ENCODE measurements at regions not wholly inside any gene's neighbourhood (a gene's known extent, or its start where the extent isn't known, plus 50 kb on each side); places are given as distances from the start of the nearest gene placed in this dataset.
A peak's percentile ranks its signal among the peaks of the same experiment; 100 is the strongest.

GRCh38 chr13:39259371-39260140 lies 221.3 kb downstream of the NHLRC3 start:
- WGBS (ENCODE audit: insufficient coverage) = no CpG with 5 or more reads among the region's 2 CpGs
- DNase-seq = peak; percentile 22
- H3K36me3 ChIP-seq (ENCODE audit: control insufficient read depth, insufficient read depth, low read length) = no peaks in the 10 kb centered on the region
- no peaks in the 10 kb centered on the region for H3K9me3 ChIP-seq (replicated peaks; ENCODE audit: control insufficient read depth, low read depth, low read length)
- H3K27me3 ChIP-seq (ENCODE audit: control insufficient read depth, insufficient read depth, low read length) = no peaks in the 10 kb centered on the region
- no peak overlapping the region for H3K4me3 ChIP-seq (ENCODE audit: low read length)
- H3K4me1 ChIP-seq (ENCODE audit: control insufficient read depth, insufficient read depth, low read length) = peaks cover 23% of the 10 kb centered on the region
- no peak overlapping the region for H3K27ac ChIP-seq (ENCODE audit: low read length)

GRCh38 chr13:39263033-39263432 lies 224.8 kb downstream of the NHLRC3 start:
- DNase-seq = peak; percentile 68
- Histone ChIP-seq H3K9me3 (replicated peaks; ENCODE audit: control insufficient read depth, low read depth, low read length) (peaks cover 3% of the 10 kb centered on the region), H3K36me3 (ENCODE audit: control insufficient read depth, insufficient read depth, low read length) (no peaks in the 10 kb centered on the region), H3K4me1 (ENCODE audit: control insufficient read depth, insufficient read depth, low read length) (peaks cover 7% of the 10 kb centered on the region), H3K4me3 (ENCODE audit: low read length) (no peak overlapping the region), H3K27ac (ENCODE audit: low read length) (no peak overlapping the region), H3K27me3 (ENCODE audit: control insufficient read depth, insufficient read depth, low read length) (no peaks in the 10 kb centered on the region)
- WGBS (ENCODE audit: insufficient coverage) = no CpG with 5 or more reads among the region's 1 CpG

- no peak overlapping the region for H3K4me3 ChIP-seq (ENCODE audit: low read length)
- 82% methylated on average over 1 of the region's 2 CpGs for WGBS (ENCODE audit: insufficient coverage)
- H3K36me3 ChIP-seq (ENCODE audit: control insufficient read depth, insufficient read depth, low read length) = no peaks in the 10 kb centered on the region
- peaks cover 6% of the 10 kb centered on the region for H3K4me1 ChIP-seq (ENCODE audit: control insufficient read depth, insufficient read depth, low read length)
- no peaks in the 10 kb centered on the region for H3K27me3 ChIP-seq (ENCODE audit: control insufficient read depth, insufficient read depth, low read length)
- DNase-seq = no peak
- peaks cover 3% of the 10 kb centered on the region for H3K9me3 ChIP-seq (replicated peaks; ENCODE audit: control insufficient read depth, low read depth, low read length)
- no peak overlapping the region for H3K27ac ChIP-seq (ENCODE audit: low read length)
These were observed 225.3 kb downstream of the NHLRC3 start for GRCh38 chr13:39263531-39263930.

- Histone ChIP-seq H3K27ac (ENCODE audit: low read length) (no peak overlapping the region), H3K4me3 (ENCODE audit: low read length) (no peak overlapping the region), H3K4me1 (ENCODE audit: control insufficient read depth, insufficient read depth, low read length) (peaks cover 1% of the 10 kb centered on the region), H3K27me3 (ENCODE audit: control insufficient read depth, insufficient read depth, low read length) (no peaks in the 10 kb centered on the region), H3K36me3 (ENCODE audit: control insufficient read depth, insufficient read depth, low read length) (no peaks in the 10 kb centered on the region), H3K9me3 (replicated peaks; ENCODE audit: control insufficient read depth, low read depth, low read length) (peaks cover 3% of the 10 kb centered on the region)
- no peak for DNase-seq
These were observed 228.2 kb downstream of the NHLRC3 start for GRCh38 chr13:39266426-39266825.

- H3K4me1 ChIP-seq (ENCODE audit: control insufficient read depth, insufficient read depth, low read length) = no peaks in the 10 kb centered on the region
- no peaks in the 10 kb centered on the region for H3K27me3 ChIP-seq (ENCODE audit: control insufficient read depth, insufficient read depth, low read length)
- H3K36me3 ChIP-seq (ENCODE audit: control insufficient read depth, insufficient read depth, low read length) = no peaks in the 10 kb centered on the region
- no peak overlapping the region for H3K27ac ChIP-seq (ENCODE audit: low read length)
- no peak for DNase-seq
- no peak overlapping the region for H3K4me3 ChIP-seq (ENCODE audit: low read length)
- H3K9me3 ChIP-seq (replicated peaks; ENCODE audit: control insufficient read depth, low read depth, low read length) = peaks cover 3% of the 10 kb centered on the region
- WGBS (ENCODE audit: insufficient coverage) = 55% methylated on average over 1 of the region's 3 CpGs
These were observed 230.1 kb downstream of the NHLRC3 start for GRCh38 chr13:39268398-39268797.

GRCh38 chr13:39269004-39269403 lies 230.7 kb downstream of the NHLRC3 start:
- no peak overlapping the region for H3K4me3 ChIP-seq (ENCODE audit: low read length)
- H3K27ac ChIP-seq (ENCODE audit: low read length) = no peak overlapping the region
- H3K27me3 ChIP-seq (ENCODE audit: control insufficient read depth, insufficient read depth, low read length) = no peaks in the 10 kb centered on the region
- no peaks in the 10 kb centered on the region for H3K4me1 ChIP-seq (ENCODE audit: control insufficient read depth, insufficient read depth, low read length)
- no peak for DNase-seq
- peaks cover 3% of the 10 kb centered on the region for H3K9me3 ChIP-seq (replicated peaks; ENCODE audit: control insufficient read depth, low read depth, low read length)
- no peaks in the 10 kb centered on the region for H3K36me3 ChIP-seq (ENCODE audit: control insufficient read depth, insufficient read depth, low read length)
- WGBS (ENCODE audit: insufficient coverage) = no CpG with 5 or more reads among the region's 2 CpGs

- H3K9me3 ChIP-seq (replicated peaks; ENCODE audit: control insufficient read depth, low read depth, low read length) = peaks cover 3% of the 10 kb centered on the region
- H3K27ac ChIP-seq (ENCODE audit: low read length) = no peak overlapping the region
- no CpG with 5 or more reads among the region's 1 CpG for WGBS (ENCODE audit: insufficient coverage)
- H3K4me3 ChIP-seq (ENCODE audit: low read length) = no peak overlapping the region
- no peaks in the 10 kb centered on the region for H3K4me1 ChIP-seq (ENCODE audit: control insufficient read depth, insufficient read depth, low read length)
- DNase-seq = no peak
- H3K27me3 ChIP-seq (ENCODE audit: control insufficient read depth, insufficient read depth, low read length) = no peaks in the 10 kb centered on the region
- no peaks in the 10 kb centered on the region for H3K36me3 ChIP-seq (ENCODE audit: control insufficient read depth, insufficient read depth, low read length)
These were observed 231.2 kb downstream of the NHLRC3 start for GRCh38 chr13:39269411-39269810.

GRCh38 chr13:39272994-39273393 lies 234.7 kb downstream of the NHLRC3 start:
- no peaks in the 10 kb centered on the region for H3K4me1 ChIP-seq (ENCODE audit: control insufficient read depth, insufficient read depth, low read length)
- H3K4me3 ChIP-seq (ENCODE audit: low read length) = no peak overlapping the region
- no peaks in the 10 kb centered on the region for H3K9me3 ChIP-seq (replicated peaks; ENCODE audit: control insufficient read depth, low read depth, low read length)
- peak; percentile 51 for DNase-seq
- H3K27me3 ChIP-seq (ENCODE audit: control insufficient read depth, insufficient read depth, low read length) = no peaks in the 10 kb centered on the region
- WGBS (ENCODE audit: insufficient coverage) = no CpG with 5 or more reads among the region's 1 CpG
- no peak overlapping the region for H3K27ac ChIP-seq (ENCODE audit: low read length)
- H3K36me3 ChIP-seq (ENCODE audit: control insufficient read depth, insufficient read depth, low read length) = no peaks in the 10 kb centered on the region

GRCh38 chr13:39273953-39274738 lies 235.9 kb downstream of the NHLRC3 start:
- Histone ChIP-seq H3K27me3 (ENCODE audit: control insufficient read depth, insufficient read depth, low read length) (no peaks in the 10 kb centered on the region), H3K27ac (ENCODE audit: low read length) (no peak overlapping the region), H3K4me1 (ENCODE audit: control insufficient read depth, insufficient read depth, low read length) (no peaks in the 10 kb centered on the region), H3K36me3 (ENCODE audit: control insufficient read depth, insufficient read depth, low read length) (no peaks in the 10 kb centered on the region), H3K4me3 (ENCODE audit: low read length) (no peak overlapping the region), H3K9me3 (replicated peaks; ENCODE audit: control insufficient read depth, low read depth, low read length) (no peaks in the 10 kb centered on the region)
- peak; percentile 57 for DNase-seq
- WGBS (ENCODE audit: insufficient coverage) = 0% methylated on average over 1 of the region's 6 CpGs

- DNase-seq = no peak
- H3K27me3 ChIP-seq (ENCODE audit: control insufficient read depth, insufficient read depth, low read length) = no peaks in the 10 kb centered on the region
- H3K36me3 ChIP-seq (ENCODE audit: control insufficient read depth, insufficient read depth, low read length) = no peaks in the 10 kb centered on the region
These were observed 236.6 kb downstream of the NHLRC3 start for GRCh38 chr13:39274739-39275325.

More at GRCh38 chr13:39274739-39275325, 236.6 kb downstream of the NHLRC3 start:
- H3K4me3 ChIP-seq (ENCODE audit: low read length) = no peak overlapping the region
- no peaks in the 10 kb centered on the region for H3K9me3 ChIP-seq (replicated peaks; ENCODE audit: control insufficient read depth, low read depth, low read length)
- H3K4me1 ChIP-seq (ENCODE audit: control insufficient read depth, insufficient read depth, low read length) = no peaks in the 10 kb centered on the region
- H3K27ac ChIP-seq (ENCODE audit: low read length) = no peak overlapping the region
- 80% methylated on average over 3 of the region's 3 CpGs for WGBS (ENCODE audit: insufficient coverage)
